ENCODE measurements at regions not wholly inside any gene's neighbourhood (a gene's known extent, or its start where the extent isn't known, plus 50 kb on each side); places are given as distances from the start of the nearest gene placed in this dataset.
"Not testable (repeated sequence)": the region's sequence is repeated elsewhere in the genome, so short reads cannot be mapped to it uniquely, and the experiment has no call there.

GRCh38 chr1:66460776-66461175 is 73.2 kb upstream of the SGIP1 start:
- no peak for DNase-seq (ENCODE audit: low spot score)

GRCh38 chr1:66462313-66462712 is 71.6 kb upstream of the SGIP1 start:
- DNase-seq (ENCODE audit: low spot score), result no peak

- no peak for DNase-seq (ENCODE audit: low spot score)
Measured at GRCh38 chr1:66464351-66464750, 69.6 kb upstream of the SGIP1 start.

GRCh38 chr1:66464802-66465201 is 69.2 kb upstream of the SGIP1 start:
- peak; percentile 47 for DNase-seq (ENCODE audit: low spot score)

GRCh38 chr1:66466695-66467094 is 67.3 kb upstream of the SGIP1 start:
- not testable (repeated sequence) for DNase-seq (ENCODE audit: low spot score)

GRCh38 chr1:66468722-66469121 is 65.2 kb upstream of the SGIP1 start:
- DNase-seq (ENCODE audit: low spot score), result no peak

- DNase-seq (ENCODE audit: low spot score), result no peak
Measured at GRCh38 chr1:66475940-66476339, 58.0 kb upstream of the SGIP1 start.

GRCh38 chr1:66476774-66477173 is 57.2 kb upstream of the SGIP1 start:
- no peak for DNase-seq (ENCODE audit: low spot score)

- no peak for DNase-seq (ENCODE audit: low spot score)
Measured at GRCh38 chr1:66478116-66478515, 55.8 kb upstream of the SGIP1 start.

- no peak for DNase-seq (ENCODE audit: low spot score)
Measured at GRCh38 chr1:66480162-66480561, 53.8 kb upstream of the SGIP1 start.

- not testable (repeated sequence) for DNase-seq (ENCODE audit: low spot score)
Measured at GRCh38 chr1:66481215-66481614, 52.7 kb upstream of the SGIP1 start.
